Caco-2 (cell line): ENCODE measurements at regions not wholly inside any gene's neighbourhood (a gene's known extent, or its start where the extent isn't known, plus 50 kb on each side); places are given as distances from the start of the nearest gene placed in this dataset.

ENCODE experiments used
- BruUV-seq: library from RNA; stranded (reverse); fragments of 400-500 nt; replicated peaks from 2 replicates; lab custom pipeline; 2021; lab: Mats Ljungman, UMichigan
- CTCF ChIA-PET: fragments of 300-600 bp; sonication (Branson Sonifier 250); formaldehyde crosslinking; loops from one replicate; lab custom pipeline; 2022; ENCODE audit warnings: antibody characterized with exemption; lab: Charles Lee
- POLR2A ChIA-PET: fragments of 300-600 bp; sonication (Branson Sonifier 250); formaldehyde crosslinking; loops from one replicate; lab custom pipeline; 2022; ENCODE audit warnings: antibody characterized with exemption; lab: Charles Lee
- DNase-seq, 2 experiments: peaks; one replicate each; pipeline versions ENCODE4 v3.0.0 to v3.0.0-alpha.2; 2020 to 2022
- H3K27me3 ChIP-seq: replicated peaks from 2 replicates; pipeline ENCODE4 v1.6.0; 2011; ENCODE audit warnings: low read length; ENCODE audit not compliant: control insufficient read depth, insufficient read depth
- H3K36me3 ChIP-seq: 2 replicates; pipeline ENCODE4 v1.5.1; 2011; ENCODE audit warnings: low read length; ENCODE audit not compliant: control insufficient read depth, insufficient read depth
- H3K4me1 ChIP-seq: fragments of 250-450 bp; sonication (Bioruptor Pico); 2 replicates; pipeline ENCODE4 v1.5.1; 2020; ENCODE audit warnings: mild to moderate bottlenecking
- H3K4me3 ChIP-seq: 2 replicates; pipeline ENCODE4 v1.5.1; 2011; ENCODE audit warnings: low read depth, mild to moderate bottlenecking, control low read depth, low read length
- H3K9me3 ChIP-seq: fragments of 250-450 bp; sonication (Bioruptor Pico); 2 replicates; pipeline ENCODE4 v1.5.1; 2020; ENCODE audit warnings: mild to moderate bottlenecking, moderate library complexity
- H3K27ac Mint-ChIP-seq: one replicate; pipeline ENCODE4 v1.8.0; 2022; ENCODE audit warnings: mixed read lengths; ENCODE audit not compliant: unreplicated experiment
- H3K27me3 Mint-ChIP-seq: one replicate; pipeline ENCODE4 v1.8.0; 2022; ENCODE audit warnings: mixed read lengths; ENCODE audit not compliant: insufficient read depth, unreplicated experiment
- H3K36me3 Mint-ChIP-seq: one replicate; pipeline ENCODE4 v1.8.0; 2022; ENCODE audit warnings: mild to moderate bottlenecking, mixed read lengths; ENCODE audit not compliant: insufficient read depth, unreplicated experiment
- H3K4me1 Mint-ChIP-seq: one replicate; pipeline ENCODE4 v1.8.0; 2022; ENCODE audit warnings: low read depth, mixed read lengths; ENCODE audit not compliant: unreplicated experiment
- H3K4me3 Mint-ChIP-seq: one replicate; pipeline ENCODE4 v1.8.0; 2022; ENCODE audit warnings: mild to moderate bottlenecking, moderate library complexity, mixed read lengths; ENCODE audit not compliant: unreplicated experiment
- H3K9me3 Mint-ChIP-seq: one replicate; pipeline ENCODE4 v1.8.0; 2022; ENCODE audit warnings: mixed read lengths; ENCODE audit not compliant: unreplicated experiment
- CTCF ChIP-seq, 2 experiments: fragments of 200-600 bp in 1 of 2; IDR thresholded peaks; 1 replicate in 1 of 2; 2 replicates in 1 of 2; pipeline versions ENCODE4 v1.5.1 to v1.8.0; 2011 to 2022; ENCODE audit warnings: antibody characterized with exemption in 1 of 2, control low read depth in 1 of 2, inconsistent platforms in 1 of 2, low read depth in 1 of 2, low read length in 1 of 2, mild to moderate bottlenecking in 1 of 2, moderate library complexity in 1 of 2; ENCODE audit not compliant: insufficient read depth in 1 of 2, severe bottlenecking in 1 of 2, unreplicated experiment in 1 of 2
- intact Hi-C: fragments of 100-400 bp; cut with micrococcal nuclease; formaldehyde crosslinking; loops from one replicate; pipeline ENCODE4 v1.10.0; 2022; ENCODE audit not compliant: unreplicated experiment

- Histone ChIP-seq H3K4me1 (peaks cover 5% of the 10 kb centered on the region; the same call in 1 of the 2 replicates), H3K36me3 (no peaks in the 10 kb centered on the region), H3K27me3 (no peaks in the 10 kb centered on the region), H3K9me3 (no peaks in the 10 kb centered on the region), H3K4me3 (no peak overlapping the region)
- Mint-ChIP-seq H3K4me3 (no peak overlapping the region), H3K27ac (no peak overlapping the region), H3K27me3 (no peaks in the 10 kb centered on the region), H3K4me1 (no peaks in the 10 kb centered on the region), H3K9me3 (no peaks in the 10 kb centered on the region), H3K36me3 (no peaks in the 10 kb centered on the region)
- BruUV-seq: no TSS peak
- ChIA-PET POLR2A (no interaction called here), CTCF (no interaction called here)
- DNase-seq: no peak
- TF ChIP-seq CTCF (IDR thresholded peaks at IDR 0.05; ENCODE audit: insufficient read depth in 1 of 2, low read depth in 1 of 2, low read length in 1 of 2, severe bottlenecking in 1 of 2, unreplicated experiment in 1 of 2): no peak
- intact Hi-C loops: no loop called here
Measured at GRCh38 chr5:72656756-72657513, 149.7 kb upstream of the ZNF366 start.

- TF ChIP-seq CTCF (IDR thresholded peaks at IDR 0.05; ENCODE audit: insufficient read depth in 1 of 2, low read depth in 1 of 2, low read length in 1 of 2, severe bottlenecking in 1 of 2, unreplicated experiment in 1 of 2): no peak
- intact Hi-C loops: no loop called here
- Histone ChIP-seq H3K4me1 (peaks cover 5% of the 10 kb centered on the region; the same call in 1 of the 2 replicates), H3K9me3 (no peaks in the 10 kb centered on the region), H3K36me3 (no peaks in the 10 kb centered on the region), H3K27me3 (no peaks in the 10 kb centered on the region), H3K4me3 (no peak overlapping the region)
- POLR2A ChIA-PET: no interaction called here
- no peak for DNase-seq
- CTCF ChIA-PET: no interaction called here
- H3K27ac Mint-ChIP-seq: no peak overlapping the region
- no peaks in the 10 kb centered on the region for H3K27me3 Mint-ChIP-seq
- BruUV-seq: no TSS peak
- H3K9me3 Mint-ChIP-seq: no peaks in the 10 kb centered on the region
- no peaks in the 10 kb centered on the region for H3K4me1 Mint-ChIP-seq
- H3K36me3 Mint-ChIP-seq: no peaks in the 10 kb centered on the region
- H3K4me3 Mint-ChIP-seq: no peak overlapping the region
Measured at GRCh38 chr5:72656331-72656730, 149.1 kb upstream of the ZNF366 start.

GRCh38 chr5:72654231-72654630 lies 147.0 kb upstream of the ZNF366 start:
- POLR2A ChIA-PET: no interaction called here

More at GRCh38 chr5:72654231-72654630, 147.0 kb upstream of the ZNF366 start:
- Mint-ChIP-seq H3K4me3 (no peak overlapping the region), H3K4me1 (peaks cover 5% of the 10 kb centered on the region), H3K27me3 (no peaks in the 10 kb centered on the region), H3K27ac (no peak overlapping the region), H3K9me3 (no peaks in the 10 kb centered on the region), H3K36me3 (no peaks in the 10 kb centered on the region)
- DNase-seq: no peak
- no TSS peak for BruUV-seq
- H3K36me3 ChIP-seq: no peaks in the 10 kb centered on the region
- TF ChIP-seq CTCF (IDR thresholded peaks at IDR 0.05; ENCODE audit: insufficient read depth in 1 of 2, low read depth in 1 of 2, low read length in 1 of 2, severe bottlenecking in 1 of 2, unreplicated experiment in 1 of 2): no peak
- CTCF ChIA-PET: no interaction called here
- H3K9me3 ChIP-seq: no peaks in the 10 kb centered on the region
- no peaks in the 10 kb centered on the region for H3K27me3 ChIP-seq
- intact Hi-C loops: no loop called here
- peaks cover 8% of the 10 kb centered on the region; the same call in 1 of the 2 replicates for H3K4me1 ChIP-seq
- no peak overlapping the region for H3K4me3 ChIP-seq
